Endothelial cell of hepatic sinusoid (primary cell): ENCODE measurements at regions not wholly inside any gene's neighbourhood (a gene's known extent, or its start where the extent isn't known, plus 50 kb on each side); places are given as distances from the start of the nearest gene placed in this dataset.
"Not testable (repeated sequence)": the region's sequence is repeated elsewhere in the genome, so short reads cannot be mapped to it uniquely, and the experiment has no call there.

Experiments
- in situ Hi-C: cut with HindIII; loops from 2 replicates; pipeline ENCODE4 v1.10.0; 2017; ENCODE audit warnings: low sequenced_read_pairs

DNA sequence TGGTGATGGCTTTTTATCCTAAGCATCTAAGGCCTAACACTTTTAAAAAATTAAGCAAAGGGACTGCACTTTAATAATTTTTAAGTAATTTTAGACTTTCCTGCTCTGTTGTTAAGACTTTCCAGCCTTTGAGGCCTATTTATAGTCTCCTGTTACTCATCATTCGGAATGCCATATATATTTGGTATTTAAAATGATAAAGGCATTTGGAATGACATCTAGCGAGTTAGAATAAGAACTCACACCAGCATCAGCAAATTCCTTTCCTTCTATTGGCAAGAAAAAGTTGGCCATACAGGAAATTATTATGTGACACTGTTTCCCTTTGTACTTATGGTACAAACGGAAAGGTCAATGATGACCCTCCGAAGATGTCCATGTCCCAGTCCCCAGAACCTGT, 88.1 kb upstream of the STMND1 start:
- in situ Hi-C loops, result loop anchor here (5.0 kb wide), 1 partner anchor 736 kb away; no protein-coding TSS in a partner anchor

DNA sequence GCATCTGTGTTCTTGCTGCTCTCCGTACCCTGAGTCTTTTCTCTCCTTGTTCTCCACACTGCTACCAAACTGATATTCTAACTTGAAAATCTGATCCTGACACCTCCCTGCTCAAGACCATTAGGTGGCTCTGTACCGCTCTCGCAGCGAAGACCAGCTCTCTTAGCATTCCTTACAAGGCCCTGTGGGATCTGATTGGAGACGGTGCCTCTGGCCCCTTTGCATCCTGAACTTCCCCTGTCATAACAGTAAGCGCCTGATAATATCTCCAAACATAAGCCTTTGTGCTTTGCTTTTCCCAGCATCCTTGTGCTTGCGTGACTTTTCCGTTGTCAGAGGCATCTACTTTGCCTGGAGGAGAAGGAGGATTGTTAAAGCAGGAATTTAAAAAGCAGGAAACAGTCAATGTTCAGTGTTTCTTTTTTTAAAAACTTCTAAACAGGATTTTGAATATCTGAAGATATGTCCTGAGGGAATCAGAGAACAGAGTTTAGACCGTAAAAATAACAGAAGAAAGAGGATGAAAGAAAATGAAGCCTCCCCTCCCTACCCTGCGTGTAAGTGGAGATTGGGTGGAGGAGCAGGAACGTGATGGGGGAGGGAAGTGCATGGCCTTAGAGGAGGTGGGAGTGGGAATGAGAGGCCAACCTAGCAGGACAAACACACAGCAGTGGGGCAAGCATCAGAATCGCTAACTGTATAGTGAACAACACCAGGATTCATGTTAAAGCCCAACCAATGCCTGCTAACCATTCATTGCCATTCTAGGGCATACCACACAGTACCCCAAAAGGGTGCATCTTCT, 89.2 kb upstream of the STMND1 start:
- in situ Hi-C loops, result loop anchor here (5.0 kb wide), 1 partner anchor 735 kb away; no protein-coding TSS in a partner anchor

DNA sequence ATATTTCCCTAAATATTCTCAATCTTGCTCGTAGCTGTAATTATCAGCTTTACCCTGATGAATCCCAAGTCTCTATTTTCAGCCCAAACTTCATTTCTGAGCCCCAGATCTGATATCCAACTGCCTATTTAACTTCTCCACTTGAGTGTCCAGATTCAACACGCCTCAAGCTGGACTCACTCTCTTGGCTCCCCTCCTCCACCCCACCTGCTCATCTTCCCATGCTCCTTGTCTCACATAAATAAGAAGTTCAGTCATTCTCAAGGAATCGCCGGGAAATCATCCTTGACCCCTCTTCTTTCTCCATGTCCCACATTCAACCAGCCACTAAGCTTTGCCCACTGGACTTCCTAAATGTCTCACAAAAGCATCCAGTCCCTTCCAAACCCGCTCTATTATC, 89.9 kb upstream of the STMND1 start:
- in situ Hi-C loops, result loop anchor here (5.0 kb wide), 1 partner anchor 735 kb away; no protein-coding TSS in a partner anchor

DNA sequence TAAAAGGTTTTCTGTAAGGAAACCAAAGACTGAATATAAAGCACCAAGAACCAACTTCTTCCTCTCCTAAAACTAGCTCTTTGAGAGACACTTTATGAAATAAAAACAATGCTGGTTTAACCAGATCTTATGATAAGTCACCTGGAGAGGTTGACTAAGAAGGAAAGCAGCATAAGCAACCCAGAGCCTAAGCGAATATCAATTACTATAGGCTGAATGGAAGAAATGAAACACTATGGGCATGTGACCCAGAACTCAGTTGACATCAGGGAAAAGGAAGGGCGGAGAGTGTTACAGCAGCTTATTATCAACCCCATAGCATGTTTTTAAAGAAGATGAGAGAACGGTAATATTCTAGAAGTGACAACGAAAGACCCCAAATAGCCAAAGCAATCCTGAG, 94.1 kb upstream of the STMND1 start:
- in situ Hi-C loops, result no loop called here

DNA sequence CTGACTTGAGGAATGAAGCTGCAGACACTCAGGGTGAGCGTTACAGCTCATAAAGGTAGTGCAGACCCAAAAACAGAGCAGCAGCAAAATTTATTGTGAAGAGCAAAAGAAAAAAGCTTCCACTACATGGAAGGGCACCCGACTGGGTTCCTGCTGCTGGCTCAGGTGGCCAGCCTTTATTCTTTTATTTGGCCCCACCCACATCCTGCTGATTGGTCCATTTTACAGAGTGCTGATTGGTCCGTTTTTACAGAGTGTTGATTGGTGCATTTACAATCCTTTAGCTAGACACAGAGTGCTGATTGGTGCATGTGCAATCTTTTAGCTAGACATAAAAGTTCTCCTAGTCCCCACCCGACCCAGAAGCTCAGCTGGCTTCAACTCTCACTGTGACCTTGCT, 95.3 kb upstream of the STMND1 start:
- in situ Hi-C loops, result no loop called here

DNA sequence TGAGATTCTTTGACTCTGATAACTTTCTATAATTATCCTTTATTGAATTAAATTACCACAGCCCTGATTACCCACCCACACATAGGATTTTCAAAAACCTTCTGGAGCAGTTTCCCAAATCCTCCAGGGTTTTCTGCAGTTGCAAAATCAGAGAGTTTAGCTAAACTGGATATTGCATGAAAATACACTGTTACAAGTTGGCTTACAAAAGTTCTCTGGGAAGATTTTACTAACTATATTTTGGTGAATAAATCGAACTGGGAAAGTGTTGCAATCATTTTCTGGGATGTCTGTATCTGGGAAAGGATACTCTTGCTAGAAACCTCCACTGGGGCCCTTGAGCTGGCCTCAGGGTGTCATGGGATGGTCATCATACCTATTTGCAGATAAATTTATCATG, 97.6 kb upstream of the STMND1 start:
- in situ Hi-C loops, result no loop called here

DNA sequence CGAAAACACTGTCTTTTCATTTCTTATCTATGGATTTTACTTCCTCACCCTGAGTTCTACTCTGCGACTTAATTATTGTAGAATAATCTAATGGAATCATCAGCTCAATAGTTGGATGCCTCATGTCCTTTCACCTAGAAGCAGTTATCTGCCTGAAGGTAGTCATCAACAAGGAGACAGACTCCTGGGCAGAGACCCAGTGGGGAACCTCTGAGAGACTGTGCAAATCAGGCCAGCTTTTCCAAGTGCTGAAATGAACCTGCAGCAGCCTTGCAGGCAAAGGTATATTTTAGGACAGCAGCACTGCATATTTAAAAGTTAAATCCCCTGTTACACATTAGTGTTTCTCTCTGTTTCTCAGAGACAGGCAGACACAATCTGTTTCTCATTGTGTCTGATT, 99.7 kb upstream of the STMND1 start:
- in situ Hi-C loops, result no loop called here

DNA sequence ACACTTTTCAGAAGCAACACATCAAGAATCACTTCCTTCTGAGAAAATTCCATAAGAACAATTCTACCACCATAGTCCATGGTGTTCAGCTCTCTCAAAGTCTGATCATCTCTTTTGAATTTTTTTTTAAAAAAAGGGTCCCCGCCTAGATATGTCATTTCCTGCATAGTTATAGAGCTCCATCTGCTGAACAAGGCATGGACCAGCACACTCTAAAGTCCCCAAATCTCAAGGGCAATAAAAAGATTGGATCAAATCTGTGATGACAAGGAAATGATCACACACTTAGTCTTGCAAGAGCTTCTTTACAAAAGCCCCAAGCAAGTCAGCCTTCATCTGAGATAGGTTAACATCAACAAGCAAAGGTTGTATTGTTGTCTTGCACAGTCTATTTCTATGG, 100.7 kb upstream of the STMND1 start:
- in situ Hi-C loops, result no loop called here

DNA sequence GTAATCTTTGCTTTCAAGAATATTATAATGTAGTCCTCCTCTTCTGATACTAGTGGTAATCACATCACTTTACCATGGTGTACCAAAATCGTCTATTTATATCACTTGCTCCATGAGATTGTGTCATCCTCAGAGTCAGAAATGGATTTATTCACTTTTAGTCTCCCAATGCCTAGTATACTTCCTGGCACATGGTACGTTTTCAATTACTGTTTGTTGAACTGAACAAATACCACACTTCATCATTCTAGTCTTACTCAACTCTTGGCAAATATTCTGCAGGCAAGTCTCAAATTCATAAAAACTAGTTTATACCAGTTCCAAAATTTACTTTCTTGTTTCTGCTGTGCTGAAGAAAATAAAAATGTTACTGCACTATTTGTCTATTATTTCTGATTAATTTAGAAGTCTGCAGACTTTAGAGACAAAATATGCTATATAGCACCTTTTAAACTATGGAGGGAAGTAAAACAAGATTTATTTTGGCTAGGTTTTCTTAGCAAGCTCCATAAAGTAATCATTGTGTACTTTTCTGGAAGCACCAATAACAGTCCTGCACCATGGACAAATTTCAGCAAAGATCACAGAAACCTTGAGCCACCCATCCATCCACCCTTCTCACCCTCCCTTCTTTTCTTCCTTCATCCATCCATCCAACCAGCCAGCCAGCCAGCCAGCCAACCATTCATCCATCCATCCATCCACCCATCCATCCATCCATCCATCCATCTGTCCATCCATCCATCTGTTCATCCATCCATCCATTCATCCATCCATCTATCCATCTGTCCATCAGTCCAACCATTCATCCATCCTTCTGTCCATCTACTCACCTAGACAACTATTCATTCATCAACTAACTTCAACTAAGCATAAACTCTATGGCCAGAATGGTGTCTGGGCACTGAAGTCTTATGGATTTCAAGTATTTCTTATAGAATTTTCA, 102.1 kb upstream of the STMND1 start:
- in situ Hi-C loops, result no loop called here

DNA sequence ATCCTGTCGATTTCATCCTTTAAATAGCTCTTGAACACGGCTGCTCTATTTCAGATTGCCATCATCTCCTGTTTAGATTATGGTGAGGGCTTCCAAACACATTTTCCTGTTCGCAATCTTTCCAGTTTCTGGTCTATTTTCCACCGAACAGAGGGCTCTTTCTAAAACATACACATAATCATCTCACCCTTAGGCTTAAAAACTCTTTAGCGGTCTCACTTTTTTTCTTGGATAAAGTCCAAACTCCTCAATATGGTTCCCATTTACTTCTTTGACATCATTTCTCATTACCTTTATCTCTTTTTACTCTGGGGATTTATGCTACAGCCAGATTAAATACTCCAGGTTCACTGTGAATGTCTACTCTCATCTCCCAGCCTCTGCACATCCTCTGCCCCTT, 103.4 kb upstream of the STMND1 start:
- in situ Hi-C loops, result no loop called here

DNA sequence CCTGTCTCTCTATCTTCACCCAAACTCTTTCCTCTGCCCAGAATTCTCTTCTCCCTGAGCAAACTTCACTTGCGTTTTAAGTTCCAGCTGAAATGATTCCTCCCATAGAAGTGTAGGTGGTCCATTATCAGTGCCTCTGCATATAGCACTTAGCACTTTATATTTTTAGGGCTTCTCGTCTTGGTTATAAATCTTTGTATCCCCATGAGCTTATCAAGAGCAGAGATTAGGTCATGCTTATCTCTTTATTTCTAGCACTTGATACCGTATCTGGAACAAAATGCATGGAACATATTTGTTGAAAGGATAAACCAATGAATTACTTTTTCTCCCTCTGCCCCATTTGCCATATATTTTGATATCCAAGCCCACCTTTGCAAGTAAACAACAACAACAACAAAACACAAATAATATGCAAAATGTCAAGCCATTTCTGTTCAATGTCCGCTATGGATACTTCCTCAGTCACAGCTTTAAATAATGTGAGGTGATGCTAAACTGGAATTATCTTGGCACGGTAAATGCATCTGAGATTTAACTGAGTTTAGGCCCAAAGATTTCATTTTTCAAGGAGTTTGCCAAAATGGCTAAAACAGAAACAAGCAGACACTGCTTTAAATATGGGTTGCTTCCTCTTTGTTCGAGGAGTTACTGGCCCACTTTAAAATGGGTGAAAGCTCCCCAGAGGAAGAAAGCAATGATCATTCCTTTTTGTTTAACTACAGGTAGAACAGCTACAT, 106.2 kb upstream of the STMND1 start:
- in situ Hi-C loops, result no loop called here

DNA sequence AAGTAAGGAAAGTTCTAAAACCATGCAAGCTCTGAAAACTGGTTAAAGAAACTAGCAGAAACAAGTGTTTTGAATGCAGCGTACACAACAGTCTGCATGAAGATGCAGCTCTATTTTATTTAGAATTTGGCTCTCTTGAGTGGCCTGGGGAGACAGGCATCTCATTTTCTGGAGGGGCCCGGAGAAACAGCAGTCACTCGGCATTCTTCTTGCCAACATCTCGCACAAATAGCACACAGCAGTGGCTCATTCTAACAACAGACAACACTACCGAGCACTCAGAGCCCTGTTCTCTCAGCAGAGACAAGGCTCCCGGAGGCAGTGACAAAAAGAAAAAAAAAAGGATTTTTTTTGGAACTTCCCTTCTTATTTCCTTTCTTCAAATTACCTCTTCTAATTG, 108.5 kb upstream of the STMND1 start:
- in situ Hi-C loops, result no loop called here

DNA sequence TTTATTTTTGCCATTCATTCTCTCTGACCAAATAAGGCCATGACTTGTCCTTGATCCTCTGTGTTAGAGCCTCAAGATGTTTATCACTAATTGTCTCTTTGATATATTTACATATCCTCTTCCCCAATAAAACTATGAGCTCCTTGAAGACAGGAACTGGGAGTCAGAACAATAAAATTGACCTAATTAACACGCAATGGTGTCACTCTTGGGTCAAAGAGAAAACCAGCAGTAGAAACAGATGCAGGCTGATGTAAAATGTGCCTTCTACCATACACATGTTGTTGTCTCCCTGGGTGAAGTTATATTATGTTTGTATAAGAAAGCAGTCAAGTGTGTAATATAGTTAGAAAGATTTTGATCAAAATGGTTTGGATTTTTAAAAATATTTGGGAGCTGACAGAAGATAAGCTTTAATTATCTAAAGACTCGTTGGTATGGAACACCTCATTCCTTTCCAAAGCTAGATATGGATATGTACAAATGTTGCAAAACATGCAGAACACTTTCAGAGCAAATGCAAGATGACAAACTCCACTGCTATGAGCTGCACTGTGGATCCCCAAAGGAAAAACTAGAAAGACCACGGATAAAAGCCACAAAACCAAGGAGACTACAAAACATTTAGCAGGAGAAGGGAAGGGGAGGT, 109.7 kb upstream of the STMND1 start:
- in situ Hi-C loops, result no loop called here

DNA sequence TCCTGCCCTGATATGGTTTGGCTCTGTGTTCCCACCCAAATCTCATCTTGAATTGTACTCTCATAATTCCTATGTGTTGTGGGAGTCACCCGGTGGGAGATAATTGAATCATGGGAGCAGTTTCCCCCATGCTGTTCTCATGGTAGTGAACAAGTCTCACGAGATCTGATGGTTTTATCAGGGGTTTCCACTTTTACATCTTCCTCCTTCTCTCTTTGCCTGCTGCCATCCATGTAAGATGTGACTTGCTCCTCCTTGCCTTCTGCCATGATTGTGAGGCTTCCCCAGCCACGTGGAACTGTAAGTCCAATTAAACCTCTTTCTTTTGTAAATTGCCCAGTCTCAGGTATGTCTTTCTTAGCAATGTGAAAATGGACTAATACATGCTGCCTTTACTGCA, 111.9 kb upstream of the STMND1 start:
- in situ Hi-C loops, result not testable (repeated sequence)

DNA sequence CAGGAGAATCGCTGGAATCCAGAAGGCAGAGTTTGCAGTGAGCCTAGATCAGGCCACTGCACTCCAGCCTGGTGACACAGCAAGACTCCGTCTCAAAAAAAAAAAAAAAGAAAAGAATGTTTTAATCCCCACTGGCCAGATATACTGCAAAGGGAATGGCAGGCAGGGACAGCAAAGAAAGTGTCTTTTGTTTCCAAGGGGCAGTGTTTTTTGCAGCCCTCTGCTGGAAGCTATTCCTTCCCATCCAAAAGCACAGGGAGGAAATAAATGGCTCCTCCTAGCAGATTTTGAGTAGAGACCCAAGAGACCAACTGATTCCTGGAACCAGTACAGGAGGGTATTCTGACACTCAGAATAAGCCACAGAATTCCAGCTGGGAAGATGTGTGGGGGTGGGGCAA, 112.5 kb upstream of the STMND1 start:
- in situ Hi-C loops, result no loop called here

DNA sequence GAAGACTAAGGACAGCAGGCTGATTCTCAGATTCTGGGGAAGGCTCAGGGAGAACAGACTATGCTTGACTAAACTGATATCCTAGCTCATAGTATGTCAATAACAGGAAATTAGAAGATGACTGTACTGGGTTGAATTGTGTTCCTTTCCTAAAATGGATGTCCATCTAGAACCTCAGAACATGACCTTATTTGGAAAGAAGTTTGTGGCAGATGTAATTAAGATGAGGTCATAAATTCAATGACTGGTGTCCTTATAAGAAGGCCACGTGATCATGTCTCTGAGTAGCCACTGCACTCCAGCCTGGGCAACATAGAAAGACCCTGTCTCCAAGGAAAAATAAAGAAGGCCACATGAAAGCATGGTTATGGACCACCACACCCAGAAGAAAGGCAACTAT, 113.9 kb upstream of the STMND1 start:
- in situ Hi-C loops, result no loop called here

DNA sequence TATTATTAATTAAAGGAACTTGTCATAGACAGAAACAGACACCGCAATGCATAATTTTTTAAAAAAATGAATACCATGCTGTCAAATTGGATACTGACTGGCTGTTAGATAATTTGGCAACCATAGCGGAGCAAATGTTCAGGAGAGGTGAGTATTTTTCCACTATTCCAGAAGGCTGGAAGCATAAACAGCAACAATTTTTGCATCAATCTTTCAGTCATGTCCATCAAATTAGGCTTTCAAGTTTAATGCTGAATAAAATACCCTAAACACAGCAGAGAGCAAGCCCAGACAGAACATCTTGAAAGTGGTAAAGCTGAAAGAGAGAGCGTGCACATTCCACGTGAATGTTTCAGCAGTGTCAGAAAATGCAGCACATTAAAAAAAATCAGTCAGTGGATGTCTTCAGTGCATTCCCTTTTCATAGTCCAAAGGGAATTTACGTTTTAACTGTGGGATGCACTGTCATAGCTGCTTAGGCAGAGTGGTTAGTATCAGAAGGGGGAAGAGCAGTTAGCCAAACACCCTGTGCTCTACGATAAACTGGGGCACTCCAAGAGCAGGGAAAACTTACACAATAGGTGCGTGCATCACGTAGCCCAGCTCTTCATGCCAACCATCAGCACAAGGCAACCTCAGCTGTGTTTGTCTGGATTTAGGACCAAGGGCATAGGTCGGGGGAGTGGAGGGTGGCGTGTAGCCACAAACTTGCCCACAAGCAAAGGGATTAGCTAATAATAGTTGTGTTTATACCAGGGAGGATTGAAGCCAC, 116.2 kb upstream of the STMND1 start:
- in situ Hi-C loops, result no loop called here

DNA sequence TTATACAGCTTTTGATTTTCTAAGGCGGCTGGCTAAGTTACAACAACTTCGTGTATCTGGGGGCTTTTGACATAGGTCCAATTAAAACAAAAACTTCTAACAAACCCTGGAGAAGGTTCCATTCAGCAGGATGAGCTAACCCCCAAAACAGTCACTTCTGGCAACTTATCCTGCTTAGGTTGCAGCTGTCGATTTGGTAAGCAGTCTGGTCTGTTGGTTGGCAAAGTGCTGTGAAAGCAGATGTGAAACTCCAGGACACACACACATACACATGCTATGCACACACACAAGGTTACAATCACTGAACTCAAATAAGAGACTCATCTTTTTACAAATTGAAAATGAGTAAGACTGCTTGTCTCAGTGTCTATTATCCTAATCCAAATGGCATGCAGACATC, 119.0 kb upstream of the STMND1 start:
- in situ Hi-C loops, result no loop called here

DNA sequence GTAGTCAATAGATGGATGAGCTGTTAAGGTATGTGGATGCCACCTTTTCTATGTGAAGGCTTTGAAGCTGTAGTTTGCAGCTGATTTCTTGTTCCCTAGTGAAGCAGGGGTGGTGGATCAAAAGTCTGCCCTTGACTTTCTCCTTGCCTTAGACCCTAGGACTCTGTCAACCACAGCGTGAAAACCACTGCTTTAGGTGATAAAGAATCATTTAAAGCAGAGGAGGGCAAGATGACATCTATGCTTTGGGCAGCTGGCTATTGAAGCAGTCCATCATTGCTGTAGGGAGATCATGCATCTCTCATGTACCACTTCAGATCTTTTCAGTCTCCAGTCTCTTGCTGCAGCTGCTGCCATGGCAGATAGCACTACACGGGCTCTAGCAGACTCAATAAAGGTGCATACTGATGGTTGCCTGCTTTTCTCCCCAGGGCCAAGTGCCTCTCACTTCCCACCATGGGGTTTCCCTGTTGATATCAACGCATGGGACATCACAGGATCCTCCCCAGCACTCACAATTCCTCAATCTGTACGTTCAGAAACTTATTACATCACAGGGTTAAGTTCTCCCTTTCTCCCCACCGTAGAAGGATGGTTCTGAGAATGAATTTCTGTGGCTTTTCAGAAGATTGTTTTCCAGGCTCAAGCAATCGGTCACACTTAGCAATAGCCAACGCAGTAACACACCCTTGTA, 122.0 kb upstream of the STMND1 start:
- in situ Hi-C loops, result loop anchor here (5.0 kb wide), 1 partner anchor 703 kb away; no protein-coding TSS in a partner anchor
